GM23338 (cell line): ENCODE measurements at regions not wholly inside any gene's neighbourhood (a gene's known extent, or its start where the extent isn't known, plus 50 kb on each side); places are given as distances from the start of the nearest gene placed in this dataset.

Source experiments
- ATAC-seq: fragments of 200-7000 bp; cut with Tn5 transposase; 3 replicates; pipeline ENCODE4 v1.9.1; 2020
- DNase-seq: peaks from one replicate; pipeline ENCODE4 v3.0.0-alpha.2; 2015; ENCODE audit warnings: low spot score
- H2AFZ ChIP-seq: fragments of 200-600 bp; sonication (generic); 2 replicates; pipeline ENCODE4 v1.8.0; 2016; ENCODE audit warnings: antibody characterized with exemption, mild to moderate bottlenecking, moderate library complexity
- H3F3A ChIP-seq: fragments of 200-600 bp; sonication (generic); replicated peaks from 2 replicates; pipeline ENCODE4 v1.8.0; 2017; ENCODE audit warnings: antibody characterized with exemption, mixed run types, low read depth
- H3K27ac ChIP-seq: fragments of 200-600 bp; sonication (generic); 2 replicates; pipeline ENCODE4 v1.6.1; 2016; ENCODE audit warnings: low read depth
- H3K27me3 ChIP-seq: fragments of 200-600 bp; sonication (generic); 2 replicates; pipeline ENCODE4 v1.8.0; 2016; ENCODE audit warnings: mild to moderate bottlenecking, mixed run types, moderate library complexity; ENCODE audit not compliant: insufficient read depth
- H3K36me3 ChIP-seq: fragments of 200-600 bp; sonication (generic); 2 replicates; pipeline ENCODE4 v1.8.0; 2016; ENCODE audit warnings: mild to moderate bottlenecking; ENCODE audit not compliant: insufficient read depth
- H3K4me1 ChIP-seq: fragments of 200-600 bp; sonication (generic); 2 replicates; pipeline ENCODE4 v1.8.0; 2016; ENCODE audit warnings: mild to moderate bottlenecking, moderate library complexity; ENCODE audit not compliant: insufficient read depth
- H3K4me2 ChIP-seq: fragments of 200-600 bp; sonication (generic); 2 replicates; pipeline ENCODE4 v1.7.1; 2017; ENCODE audit warnings: mixed run types
- H3K4me3 ChIP-seq: fragments of 200-600 bp; sonication (generic); 2 replicates; pipeline ENCODE4 v1.6.1; 2016; ENCODE audit warnings: mixed run types
- H3K79me2 ChIP-seq: fragments of 200-600 bp; sonication (generic); replicated peaks from 2 replicates; pipeline ENCODE4 v1.8.0; 2017; ENCODE audit warnings: mild to moderate bottlenecking; ENCODE audit not compliant: insufficient read depth
- H3K9me2 ChIP-seq: fragments of 200-600 bp; sonication (generic); 2 replicates; pipeline ENCODE4 v1.8.0; 2017; ENCODE audit not compliant: insufficient read depth
- H4K20me1 ChIP-seq: fragments of 200-600 bp; sonication (generic); replicated peaks from 2 replicates; pipeline ENCODE4 v1.8.0; 2017; ENCODE audit warnings: mild to moderate bottlenecking; ENCODE audit not compliant: insufficient read depth
- H3K27ac Mint-ChIP-seq: 2 replicates; pipeline ENCODE4 v1.8.0; 2020; ENCODE audit warnings: inconsistent platforms, mild to moderate bottlenecking, moderate library complexity, mixed read lengths
- H3K27me3 Mint-ChIP-seq: 3 replicates; pipeline ENCODE4 v1.8.0; 2022; ENCODE audit warnings: low read depth, mild to moderate bottlenecking, moderate library complexity, mixed read lengths, inconsistent platforms; ENCODE audit not compliant: insufficient read depth, poor library complexity
- H3K36me3 Mint-ChIP-seq: 3 replicates; pipeline ENCODE4 v1.8.0; 2021; ENCODE audit warnings: low read depth, mild to moderate bottlenecking, inconsistent platforms, moderate library complexity, mixed read lengths
- H3K4me1 Mint-ChIP-seq: 3 replicates; pipeline ENCODE4 v1.8.0; 2020; ENCODE audit warnings: mild to moderate bottlenecking, inconsistent platforms, mixed read lengths
- H3K4me3 Mint-ChIP-seq: 3 replicates; pipeline ENCODE4 v1.8.0; 2021; ENCODE audit warnings: moderate library complexity, mild to moderate bottlenecking, inconsistent platforms, mixed read lengths
- H3K9me3 Mint-ChIP-seq: 3 replicates; pipeline ENCODE4 v1.8.0; 2020; ENCODE audit warnings: moderate library complexity, mild to moderate bottlenecking, inconsistent platforms, mixed read lengths
- TF ChIP-seq, protein P1 (sequence below): IDR thresholded peaks from 2 replicates; pipeline ENCODE4 v1.6.1; 2016; ENCODE audit warnings: antibody characterized with exemption

DNA sequence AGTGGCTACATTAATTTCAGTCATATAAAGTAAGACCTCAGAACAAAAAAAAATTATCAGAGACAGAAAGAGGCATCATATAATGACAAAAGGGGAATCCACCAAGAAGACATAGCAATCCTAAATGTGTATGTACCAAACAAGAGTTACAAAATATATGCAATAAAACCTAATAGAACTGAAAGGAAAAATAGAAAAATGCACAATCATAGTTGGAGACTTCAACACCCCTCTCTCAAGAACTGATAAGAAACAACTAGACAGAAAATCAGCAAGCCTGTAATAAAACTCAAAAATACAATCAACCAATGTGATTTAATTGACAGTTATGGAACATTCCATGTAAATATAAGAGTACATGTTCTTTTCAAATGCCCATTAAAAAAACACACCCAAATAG, 61.3 kb upstream of the C16orf82 start:
- Histone ChIP-seq H3K4me1 (no peaks in the 10 kb centered on the region), H3F3A (no peaks in the 10 kb centered on the region), H3K79me2 (no peaks in the 10 kb centered on the region), H3K9me2 (no peaks in the 10 kb centered on the region), H3K27ac (no peak overlapping the region), H4K20me1 (0 out of 2 replicates have a peak, but pooled peaks cover 3% of the 10 kb centered on the region), H3K27me3 (no peaks in the 10 kb centered on the region), H3K4me3 (no peak overlapping the region), H2AFZ (no peak overlapping the region), H3K4me2 (no peak overlapping the region), H3K36me3 (no peaks in the 10 kb centered on the region)
- ATAC-seq (no peak), DNase-seq (no peak)
- H3K4me1 Mint-ChIP-seq: no peaks in the 10 kb centered on the region
- H3K36me3 Mint-ChIP-seq: peaks cover 3% of the 10 kb centered on the region; the same call in 1 of the 3 replicates
- TF ChIP-seq, protein P1, sequence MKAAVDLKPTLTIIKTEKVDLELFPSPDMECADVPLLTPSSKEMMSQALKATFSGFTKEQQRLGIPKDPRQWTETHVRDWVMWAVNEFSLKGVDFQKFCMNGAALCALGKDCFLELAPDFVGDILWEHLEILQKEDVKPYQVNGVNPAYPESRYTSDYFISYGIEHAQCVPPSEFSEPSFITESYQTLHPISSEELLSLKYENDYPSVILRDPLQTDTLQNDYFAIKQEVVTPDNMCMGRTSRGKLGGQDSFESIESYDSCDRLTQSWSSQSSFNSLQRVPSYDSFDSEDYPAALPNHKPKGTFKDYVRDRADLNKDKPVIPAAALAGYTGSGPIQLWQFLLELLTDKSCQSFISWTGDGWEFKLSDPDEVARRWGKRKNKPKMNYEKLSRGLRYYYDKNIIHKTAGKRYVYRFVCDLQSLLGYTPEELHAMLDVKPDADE: no peak
- no peak overlapping the region for H3K4me3 Mint-ChIP-seq
- no peak overlapping the region for H3K27ac Mint-ChIP-seq
- peaks cover 72% of the 10 kb centered on the region for H3K9me3 Mint-ChIP-seq
- H3K27me3 Mint-ChIP-seq: peaks cover 1% of the 10 kb centered on the region
